Parathyroid adenoma (tissue), 2 donors: ENCODE measurements at regions not wholly inside any gene's neighbourhood (a gene's known extent, or its start where the extent isn't known, plus 50 kb on each side); places are given as distances from the start of the nearest gene placed in this dataset.

Source experiments
- H2AFZ ChIP-seq: fragments of 300-600 bp; sonication (generic); one replicate; pipeline ENCODE4 v1.7.0; 2017; ENCODE audit warnings: antibody characterized with exemption, mild to moderate bottlenecking
- H3K27ac ChIP-seq: fragments of 300-600 bp; sonication (generic); one replicate; pipeline ENCODE4 v1.7.0; 2017
- H3K27me3 ChIP-seq: fragments of 300-600 bp; sonication (generic); one replicate; pipeline ENCODE4 v1.7.0; 2017; ENCODE audit warnings: low read length; ENCODE audit not compliant: control insufficient read depth, insufficient read depth
- H3K36me3 ChIP-seq: fragments of 300-600 bp; sonication (generic); one replicate; pipeline ENCODE4 v1.7.0; 2017; ENCODE audit warnings: low read length; ENCODE audit not compliant: control insufficient read depth, insufficient read depth
- H3K4me1 ChIP-seq: fragments of 300-600 bp; sonication (generic); one replicate; pipeline ENCODE4 v1.7.0; 2017; ENCODE audit warnings: control low read depth
- H3K4me2 ChIP-seq: fragments of 300-600 bp; sonication (generic); one replicate; pipeline ENCODE4 v1.7.0; 2017; ENCODE audit warnings: low read length
- H3K4me3 ChIP-seq: fragments of 300-600 bp; sonication (generic); one replicate; pipeline ENCODE4 v1.7.0; 2017; ENCODE audit warnings: low read depth, low read length
- H3K79me2 ChIP-seq: fragments of 300-600 bp; sonication (generic); one replicate; pipeline ENCODE4 v1.7.0; 2017; ENCODE audit warnings: control low read depth
- H3K9ac ChIP-seq: fragments of 300-600 bp; sonication (generic); one replicate; pipeline ENCODE4 v1.7.0; 2017; ENCODE audit warnings: mild to moderate bottlenecking
- H3K9me3 ChIP-seq: fragments of 300-600 bp; sonication (generic); one replicate; pipeline ENCODE4 v1.7.0; 2017; ENCODE audit warnings: low read length; ENCODE audit not compliant: control insufficient read depth
- CTCF ChIP-seq: fragments of 300-600 bp; sonication (generic); IDR thresholded peaks from one replicate; pipeline ENCODE4 v1.7.0; 2017; ENCODE audit warnings: antibody characterized with exemption, mild to moderate bottlenecking
- donor health status: primary hyperparathyroidism.

GRCh38 chr9:108710424-108710823 is 145.4 kb downstream of the ACTL7B start:
- Histone ChIP-seq H3K27ac (no peak overlapping the region), H3K9ac (no peak overlapping the region), H3K4me2 (no peak overlapping the region), H3K4me3 (no peak overlapping the region), H3K79me2 (no peaks in the 10 kb centered on the region), H3K27me3 (no peaks in the 10 kb centered on the region), H3K9me3 (no peaks in the 10 kb centered on the region), H3K4me1 (no peaks in the 10 kb centered on the region), H3K36me3 (no peaks in the 10 kb centered on the region), H2AFZ (no peak overlapping the region)
- no peak for TF ChIP-seq CTCF

- Histone ChIP-seq H3K9me3 (no peaks in the 10 kb centered on the region), H3K27me3 (no peaks in the 10 kb centered on the region), H3K9ac (no peak overlapping the region), H3K4me3 (no peak overlapping the region), H3K79me2 (no peaks in the 10 kb centered on the region), H2AFZ (no peak overlapping the region), H3K4me1 (no peaks in the 10 kb centered on the region), H3K36me3 (no peaks in the 10 kb centered on the region), H3K27ac (no peak overlapping the region), H3K4me2 (no peak overlapping the region)
- TF ChIP-seq CTCF, result no peak
These were observed 145.8 kb downstream of the ACTL7B start for GRCh38 chr9:108709997-108710396.

- Histone ChIP-seq H2AFZ (no peak overlapping the region), H3K27me3 (no peaks in the 10 kb centered on the region), H3K9me3 (no peaks in the 10 kb centered on the region), H3K4me1 (no peaks in the 10 kb centered on the region), H3K9ac (no peak overlapping the region), H3K36me3 (no peaks in the 10 kb centered on the region), H3K4me2 (no peak overlapping the region), H3K4me3 (no peak overlapping the region), H3K79me2 (no peaks in the 10 kb centered on the region), H3K27ac (no peak overlapping the region)
- no peak for TF ChIP-seq CTCF
These were observed 146.7 kb downstream of the ACTL7B start for GRCh38 chr9:108709126-108709525.

GRCh38 chr9:108708448-108708847 is 147.3 kb downstream of the ACTL7B start:
- H3K36me3 ChIP-seq, result no peaks in the 10 kb centered on the region
- no peak overlapping the region for H3K4me3 ChIP-seq
- H3K4me1 ChIP-seq, result no peaks in the 10 kb centered on the region
- no peak overlapping the region for H3K27ac ChIP-seq
- H2AFZ ChIP-seq, result no peak overlapping the region
- H3K9me3 ChIP-seq, result no peaks in the 10 kb centered on the region
- H3K9ac ChIP-seq, result no peak overlapping the region
- no peak for TF ChIP-seq CTCF
- no peak overlapping the region for H3K4me2 ChIP-seq
- H3K27me3 ChIP-seq, result no peaks in the 10 kb centered on the region
- no peaks in the 10 kb centered on the region for H3K79me2 ChIP-seq

GRCh38 chr9:108707120-108707519 is 148.7 kb downstream of the ACTL7B start:
- no peak for TF ChIP-seq CTCF
- no peak overlapping the region for H3K4me3 ChIP-seq

More at GRCh38 chr9:108707120-108707519, 148.7 kb downstream of the ACTL7B start:
- Histone ChIP-seq H2AFZ (no peak overlapping the region), H3K36me3 (no peaks in the 10 kb centered on the region), H3K27me3 (no peaks in the 10 kb centered on the region), H3K27ac (no peak overlapping the region), H3K4me1 (no peaks in the 10 kb centered on the region), H3K9ac (no peak overlapping the region), H3K79me2 (no peaks in the 10 kb centered on the region), H3K4me2 (no peak overlapping the region), H3K9me3 (no peaks in the 10 kb centered on the region)
